Activated CD4-positive, CD25-positive, alpha-beta regulatory T cell (primary cell): ENCODE measurements at regions not wholly inside any gene's neighbourhood (a gene's known extent, or its start where the extent isn't known, plus 50 kb on each side); places are given as distances from the start of the nearest gene placed in this dataset.

Source experiments
- DNase-seq, 4 experiments: peaks; one replicate each; lab custom pipeline; 2025; lab: John Stamatoyannopoulos, UW

DNA sequence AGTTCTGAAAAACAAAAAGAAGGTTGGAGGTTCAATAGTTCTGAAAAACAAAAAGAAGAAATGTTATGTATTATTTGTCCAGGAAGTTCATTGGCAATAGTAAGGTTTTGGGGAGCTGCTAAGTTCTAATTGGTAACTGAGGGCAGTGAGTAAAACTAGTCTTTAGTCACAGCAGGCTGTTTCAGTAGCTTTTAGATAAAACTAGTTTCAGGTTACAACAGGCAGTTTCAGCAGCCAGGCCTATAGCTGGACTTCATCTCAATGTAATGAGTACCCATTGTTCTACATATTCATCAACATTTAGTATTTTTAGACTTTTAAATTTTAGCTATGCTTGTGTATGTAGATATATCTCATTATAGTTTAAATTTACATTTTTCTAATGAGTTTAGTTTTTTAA is 639.3 kb downstream of the TOX3 start:
- no peak for DNase-seq

DNA sequence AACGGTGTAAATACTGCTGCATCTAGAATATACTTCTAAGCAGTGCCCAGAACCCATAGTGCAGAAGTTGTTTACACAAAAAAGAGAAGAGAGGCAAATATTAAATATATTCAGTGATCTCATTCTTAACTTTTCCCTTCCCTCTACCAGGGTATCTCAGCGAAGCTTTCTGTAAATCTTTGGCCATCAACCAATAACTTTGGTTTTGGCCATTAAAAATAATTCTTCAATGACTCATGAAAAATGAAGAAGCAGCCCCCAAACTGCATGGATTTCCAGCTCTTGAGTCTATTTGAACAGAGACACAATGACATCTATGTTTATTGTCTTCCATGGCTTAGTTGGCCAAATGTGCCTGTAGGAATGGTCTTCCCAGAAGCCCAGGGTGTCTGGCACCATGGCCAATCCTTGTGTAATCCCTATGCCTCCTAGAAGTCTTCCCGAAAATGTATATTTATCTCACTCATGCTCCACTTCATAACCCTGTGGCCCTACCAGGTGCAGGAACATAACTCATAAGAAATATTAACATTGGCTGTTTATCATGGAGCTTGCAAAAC is 646.6 kb downstream of the TOX3 start:
- DNase-seq: no peak

DNA sequence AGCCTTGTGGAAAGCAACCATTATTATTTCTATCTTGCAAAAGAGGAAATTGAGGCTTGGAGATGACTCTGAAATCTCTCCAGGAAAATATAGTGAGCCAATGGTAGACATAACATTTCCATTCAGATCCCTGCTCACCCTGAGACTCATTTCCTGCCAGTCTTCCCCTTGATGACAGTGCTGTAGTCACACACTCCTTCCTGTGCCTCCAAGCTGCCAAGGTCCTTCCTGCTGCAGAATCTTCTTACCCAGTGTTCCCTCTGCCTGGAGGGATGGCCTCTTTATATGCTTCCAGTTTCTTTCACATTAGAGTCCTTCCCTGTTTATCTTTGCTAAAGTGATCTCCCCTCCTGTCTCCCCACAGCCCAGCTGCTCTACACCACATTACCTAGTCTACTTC is 648.1 kb downstream of the TOX3 start:
- DNase-seq: no peak

DNA sequence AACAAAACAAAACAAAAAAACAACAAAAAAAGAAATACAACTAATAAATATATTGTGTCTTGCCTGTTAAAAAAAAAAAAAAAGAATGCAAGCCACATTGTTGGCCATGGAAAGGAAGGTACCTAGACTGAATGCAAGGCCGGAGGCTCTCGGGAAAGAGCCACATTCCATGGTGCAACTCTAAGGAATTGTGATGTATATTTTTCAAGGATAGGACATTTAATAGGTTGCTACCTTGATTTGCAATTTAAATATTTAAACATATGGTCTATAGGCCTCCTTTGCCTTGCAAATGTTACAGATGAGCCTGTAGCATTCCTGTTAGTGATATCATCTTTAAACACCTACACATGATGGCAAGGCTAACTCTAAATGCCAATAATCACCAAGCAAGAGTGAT is 650.9 kb downstream of the TOX3 start:
- no peak for DNase-seq

GRCh38 chr16:51892293-51893007 is 654.5 kb downstream of the TOX3 start:
- no peak for DNase-seq

DNA sequence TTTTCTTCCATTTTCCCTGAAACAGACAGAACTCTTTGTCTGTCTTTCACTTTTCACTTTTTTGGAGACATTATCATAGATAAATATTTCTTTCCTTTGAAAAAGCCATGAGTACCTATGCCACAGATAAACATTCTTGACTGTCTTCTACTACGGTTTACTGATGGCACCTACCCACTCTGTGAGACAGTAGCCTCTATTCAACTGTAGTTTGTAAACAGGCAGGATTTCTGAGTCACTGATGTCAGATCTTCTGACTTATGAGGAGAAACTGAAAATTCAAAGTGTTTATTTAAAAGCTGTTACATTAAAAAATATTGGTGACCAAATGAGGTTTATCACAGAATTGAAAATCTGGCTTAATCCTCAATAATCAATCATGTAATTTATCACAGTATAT is 658.4 kb downstream of the TOX3 start:
- no peak for DNase-seq

DNA sequence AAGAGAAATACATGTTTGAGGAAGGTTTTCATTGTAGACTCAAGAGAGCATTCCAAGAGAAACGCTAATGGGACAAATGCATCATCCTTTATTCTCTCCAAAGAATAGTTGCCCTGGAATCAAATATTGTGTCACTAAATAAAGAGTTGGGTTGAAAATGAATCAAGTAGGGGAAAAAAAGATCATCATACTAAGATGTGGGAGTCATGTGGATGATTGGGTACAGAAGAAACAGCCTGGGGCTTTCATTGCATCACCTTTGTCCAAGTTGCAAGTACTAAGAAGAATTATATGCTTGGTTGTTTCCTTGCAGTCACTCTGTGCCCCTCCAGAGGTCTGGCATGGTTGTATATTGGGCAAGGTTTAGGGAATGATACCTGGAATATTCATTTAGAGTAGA is 658.9 kb downstream of the TOX3 start:
- no peak for DNase-seq

DNA sequence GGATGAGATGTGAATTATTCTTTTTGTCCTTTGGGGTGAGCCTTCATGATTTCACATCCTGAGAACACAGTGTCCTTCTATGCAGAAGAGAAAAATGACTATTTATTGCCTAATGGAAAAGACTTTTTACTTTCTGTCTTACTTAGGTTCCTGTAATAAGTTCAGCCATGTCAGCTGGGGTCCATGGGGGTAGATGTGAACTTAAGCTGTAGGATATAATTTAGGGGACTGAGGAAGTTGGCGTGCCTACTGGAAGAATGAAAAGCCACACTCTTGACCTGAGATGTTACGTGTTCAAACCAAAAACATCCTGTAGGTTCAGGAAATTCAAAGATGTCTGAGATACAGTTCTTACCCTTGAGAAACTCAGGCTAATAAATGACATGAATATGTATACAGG is 660.5 kb downstream of the TOX3 start:
- DNase-seq: no peak

DNA sequence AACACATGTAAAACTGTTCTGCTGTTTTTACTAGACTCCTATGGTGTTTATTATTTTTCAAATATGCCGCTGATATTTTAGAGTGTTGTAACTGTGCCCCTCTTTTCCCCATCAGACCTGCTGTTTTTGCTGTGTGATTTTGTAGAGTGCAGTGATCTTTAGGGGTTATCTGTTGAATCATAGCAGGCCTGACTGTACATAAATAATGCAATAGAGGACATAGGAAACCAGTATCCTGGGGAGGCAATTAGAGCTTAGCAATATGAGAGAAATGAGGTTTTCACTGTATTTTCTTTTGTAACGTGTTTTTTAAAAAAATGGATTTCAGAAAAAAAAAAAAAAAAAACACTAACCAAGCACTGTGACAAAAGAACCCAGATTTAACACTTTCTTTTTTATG is 662.2 kb downstream of the TOX3 start:
- DNase-seq: no peak

- DNase-seq: no peak
Observed at GRCh38 chr16:51881731-51882130, 665.2 kb downstream of the TOX3 start.

DNA sequence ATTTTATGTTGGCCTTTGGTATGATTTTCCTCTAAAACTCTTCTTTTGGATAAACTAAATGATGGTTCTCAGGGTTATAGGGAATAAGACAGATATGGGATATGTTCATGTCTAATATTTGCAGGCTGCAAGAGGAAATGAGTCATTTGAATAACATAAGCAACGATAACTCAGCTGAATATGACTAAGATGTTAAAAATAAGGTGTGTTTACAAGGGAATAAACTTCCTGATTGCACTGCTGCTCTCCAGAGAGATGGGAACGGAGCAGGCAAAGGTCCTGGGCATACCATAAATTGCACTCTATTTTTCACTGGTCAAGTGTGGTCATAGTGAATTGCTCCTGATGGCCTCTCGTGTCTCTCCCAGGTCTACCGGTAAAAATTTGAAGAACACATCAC is 666.2 kb downstream of the TOX3 start:
- DNase-seq: no peak

DNA sequence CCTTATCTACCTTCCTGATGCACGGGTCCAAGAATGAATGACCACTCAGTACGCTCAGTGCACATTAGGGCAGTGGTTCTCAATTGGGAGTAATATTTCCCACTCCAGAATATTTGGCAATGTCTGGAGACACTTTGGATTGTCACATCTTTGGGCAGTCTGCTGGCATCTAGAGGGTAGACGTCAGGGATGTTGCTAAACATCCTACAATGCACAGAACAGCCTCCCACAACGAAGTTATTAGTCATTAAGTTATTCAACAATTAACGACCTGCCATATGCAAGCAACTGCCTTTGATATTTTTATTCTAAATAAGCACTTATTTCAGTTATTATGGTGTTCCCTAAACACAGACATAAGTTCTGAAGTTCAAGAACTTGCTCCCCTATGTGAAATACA is 669.3 kb downstream of the TOX3 start:
- DNase-seq: no peak

GRCh38 chr16:51876934-51877333 is 670.0 kb downstream of the TOX3 start:
- DNase-seq: no peak

- no peak for DNase-seq
Observed at GRCh38 chr16:51876601-51876875, 670.4 kb downstream of the TOX3 start.

DNA sequence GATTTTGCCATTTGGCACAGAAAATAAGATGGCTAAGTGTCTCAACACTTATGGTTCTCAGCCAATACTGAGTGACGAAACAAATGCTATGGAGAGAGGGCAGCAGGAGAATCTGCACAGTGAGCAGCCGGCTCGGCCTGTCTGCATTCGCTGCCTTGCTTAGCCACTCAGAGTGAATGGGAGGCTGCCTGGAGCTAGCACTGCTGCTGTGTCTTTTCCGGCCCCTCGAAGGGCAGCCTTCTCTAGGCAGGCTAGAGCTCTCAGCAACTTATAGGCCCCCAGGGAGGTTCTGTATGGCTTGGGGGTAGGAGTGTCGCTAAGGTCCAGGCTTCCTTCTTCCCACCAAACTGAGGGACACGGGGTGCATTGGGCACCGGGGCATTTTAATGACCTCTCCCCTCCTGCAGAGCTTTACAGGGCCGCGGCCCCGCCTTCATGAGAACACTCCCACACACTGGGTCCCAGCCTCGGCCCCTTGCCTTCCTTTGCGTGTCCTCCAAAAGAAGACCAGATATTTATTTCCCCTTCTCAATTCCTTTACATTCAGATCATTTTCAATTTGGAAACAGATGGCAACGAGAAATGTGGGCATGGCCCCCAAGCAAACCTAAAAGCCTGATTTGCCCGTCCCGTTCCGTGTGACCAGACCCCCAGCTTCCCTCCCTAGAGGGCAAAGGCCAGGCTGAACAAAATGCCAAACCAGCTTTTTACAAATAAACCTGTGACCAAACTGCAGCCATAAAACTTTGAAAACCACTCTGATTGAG is 670.9 kb downstream of the TOX3 start:
- no peak for DNase-seq

- no peak for DNase-seq
Observed at GRCh38 chr16:51872524-51872923, 674.4 kb downstream of the TOX3 start.

- no peak for DNase-seq
Observed at GRCh38 chr16:51870296-51870854, 676.6 kb downstream of the TOX3 start.

DNA sequence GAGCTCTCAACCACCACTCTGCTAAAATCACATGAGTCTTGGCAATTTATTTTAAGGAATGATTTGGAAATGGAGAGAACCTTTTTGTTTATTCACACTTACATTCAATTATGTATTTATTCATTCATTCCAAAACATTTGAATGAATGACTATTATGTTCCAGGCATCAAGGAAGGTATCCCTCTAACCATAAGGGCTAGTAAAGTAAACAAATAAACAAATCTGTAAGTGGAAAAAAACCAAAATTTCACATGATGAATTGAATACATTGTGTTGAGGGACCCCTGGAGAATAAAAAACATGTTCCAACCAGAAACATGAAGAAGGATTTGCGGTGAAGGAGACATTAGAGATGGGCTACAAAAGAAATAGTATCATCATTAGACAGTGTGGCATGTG is 677.8 kb downstream of the TOX3 start:
- DNase-seq: no peak

DNA sequence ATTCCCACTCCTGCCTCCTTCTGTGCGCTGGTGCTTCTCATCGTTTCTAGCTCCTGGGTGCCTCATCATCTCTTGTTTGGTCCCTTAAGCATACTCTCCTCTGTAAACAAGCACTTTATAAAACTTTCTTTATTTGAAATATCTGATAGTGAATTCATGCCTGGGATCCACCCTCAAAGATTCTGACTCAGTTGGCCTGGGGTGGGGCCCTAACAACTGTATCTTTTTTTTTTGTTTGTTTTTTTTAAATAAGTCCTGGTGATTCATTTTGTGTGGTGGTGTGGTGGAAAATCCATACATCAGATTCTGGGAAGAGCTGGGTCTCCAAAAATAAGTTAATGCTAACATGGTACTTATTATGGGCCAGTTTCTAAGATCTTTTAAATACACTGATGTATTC is 678.3 kb downstream of the TOX3 start:
- no peak for DNase-seq

- no peak for DNase-seq
Observed at GRCh38 chr16:51867386-51868065, 679.4 kb downstream of the TOX3 start.

DNA sequence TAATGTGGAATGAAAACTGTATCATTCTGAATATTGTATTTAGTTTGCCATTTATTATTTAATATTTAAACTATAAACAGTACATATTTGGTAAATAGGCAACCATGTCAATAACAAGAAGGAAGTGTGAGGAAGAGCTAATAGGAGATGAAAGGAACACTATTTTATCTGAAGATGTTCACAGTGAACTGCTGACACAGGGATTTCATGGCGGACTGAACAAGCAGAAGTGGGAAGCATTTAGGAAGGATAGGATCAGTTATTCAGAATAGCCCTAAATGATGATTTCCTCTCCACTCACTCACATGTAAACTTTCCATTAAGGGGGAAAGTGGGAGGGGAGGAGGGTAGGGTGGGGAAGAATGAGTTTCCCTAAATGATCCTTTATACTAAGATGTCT is 682.4 kb downstream of the TOX3 start:
- DNase-seq: no peak

DNA sequence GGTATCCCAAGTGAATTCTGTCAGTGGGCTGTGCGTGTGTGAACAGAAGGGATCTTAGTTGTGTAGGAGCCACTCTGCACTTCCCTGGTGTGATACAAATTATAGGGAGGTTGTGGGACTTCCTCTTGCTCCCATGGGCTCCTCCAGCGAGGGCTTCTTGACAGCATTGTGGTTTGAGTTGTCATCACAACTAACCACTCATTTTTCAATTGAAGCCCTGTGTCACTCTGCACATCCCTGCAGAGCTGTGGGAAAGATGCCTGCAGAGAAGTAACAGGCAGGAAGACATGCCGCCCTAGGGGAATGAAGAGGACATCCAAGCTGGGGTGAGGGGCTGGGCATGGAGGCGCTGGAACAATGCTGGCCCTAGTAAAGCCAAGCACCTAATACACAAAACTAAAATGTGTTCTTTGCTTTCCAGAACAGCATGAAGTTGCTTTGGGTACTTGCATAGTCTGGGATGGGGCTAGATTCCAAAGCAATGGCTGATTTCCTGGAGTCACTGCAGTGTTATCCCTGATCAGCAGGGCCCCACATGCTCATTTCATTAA is 692.5 kb downstream of the TOX3 start:
- no peak for DNase-seq

- no peak for DNase-seq
Observed at GRCh38 chr16:51853586-51853985, 693.4 kb downstream of the TOX3 start.
